HuH-7.5 (cell line): ENCODE measurements at regions not wholly inside any gene's neighbourhood (a gene's known extent, or its start where the extent isn't known, plus 50 kb on each side); places are given as distances from the start of the nearest gene placed in this dataset.
"Not testable (repeated sequence)": the region's sequence is repeated elsewhere in the genome, so short reads cannot be mapped to it uniquely, and the experiment has no call there.

Experiments used
- DNase-seq: peaks from one replicate; pipeline ENCODE4 v3.0.0; 2011; ENCODE audit warnings: low spot score

DNA sequence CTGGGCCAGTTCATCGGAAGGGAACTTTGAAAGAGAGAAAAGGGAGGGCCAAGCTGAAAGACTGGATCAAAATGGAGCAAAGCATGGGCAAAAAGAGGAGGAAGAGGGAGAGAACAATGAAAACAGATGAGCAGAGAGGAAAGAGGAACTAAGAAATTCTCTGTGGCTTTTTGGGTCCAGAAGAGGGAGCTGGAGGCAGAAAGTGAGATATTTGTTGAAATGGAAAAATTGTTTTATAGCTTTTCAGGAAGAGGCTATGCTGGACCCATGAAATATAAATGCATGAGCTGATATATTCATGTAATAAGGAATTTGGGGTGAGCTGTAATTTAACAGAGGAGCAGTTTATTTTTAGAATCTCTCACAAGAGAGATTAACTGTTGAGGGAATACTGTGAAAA is 457.3 kb downstream of the DMAC1 start:
- DNase-seq: no peak

DNA sequence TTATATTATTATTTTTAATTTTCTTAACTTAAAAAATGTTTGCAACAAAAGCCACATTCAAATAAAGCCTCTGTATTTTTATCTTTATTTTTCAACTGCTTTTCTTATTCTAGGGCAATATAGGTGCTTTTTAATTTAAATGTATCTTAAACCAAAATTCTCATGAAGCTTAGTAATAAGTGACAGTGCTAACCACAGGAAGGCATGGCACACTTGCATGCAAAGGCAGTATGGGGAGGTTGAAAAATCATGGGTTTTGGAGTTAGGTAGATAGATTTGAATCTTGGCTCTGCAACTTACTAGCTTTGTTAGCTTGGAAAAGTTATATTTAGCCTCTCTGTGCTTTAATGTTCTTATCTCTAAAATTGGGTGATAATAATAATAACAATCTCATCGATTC is 458.0 kb downstream of the DMAC1 start:
- DNase-seq: no peak

DNA sequence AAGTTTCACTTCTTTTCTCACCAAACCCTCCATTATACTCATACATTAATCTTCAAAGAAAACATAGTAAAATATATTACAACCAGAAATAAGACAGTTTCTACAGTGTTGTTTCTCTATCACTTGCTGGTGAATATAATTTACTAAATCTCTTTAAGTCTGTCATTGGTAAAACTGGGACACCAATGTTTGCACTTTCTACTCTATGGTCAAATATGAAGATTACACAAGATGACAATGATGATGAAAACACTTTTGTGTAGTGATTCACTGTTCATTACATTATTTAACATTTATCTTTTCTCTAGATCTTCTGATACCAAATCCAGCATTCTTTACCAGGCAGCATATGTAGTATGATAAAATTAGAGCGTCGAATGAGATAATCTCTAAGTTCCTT is 459.1 kb downstream of the DMAC1 start:
- DNase-seq: no peak

DNA sequence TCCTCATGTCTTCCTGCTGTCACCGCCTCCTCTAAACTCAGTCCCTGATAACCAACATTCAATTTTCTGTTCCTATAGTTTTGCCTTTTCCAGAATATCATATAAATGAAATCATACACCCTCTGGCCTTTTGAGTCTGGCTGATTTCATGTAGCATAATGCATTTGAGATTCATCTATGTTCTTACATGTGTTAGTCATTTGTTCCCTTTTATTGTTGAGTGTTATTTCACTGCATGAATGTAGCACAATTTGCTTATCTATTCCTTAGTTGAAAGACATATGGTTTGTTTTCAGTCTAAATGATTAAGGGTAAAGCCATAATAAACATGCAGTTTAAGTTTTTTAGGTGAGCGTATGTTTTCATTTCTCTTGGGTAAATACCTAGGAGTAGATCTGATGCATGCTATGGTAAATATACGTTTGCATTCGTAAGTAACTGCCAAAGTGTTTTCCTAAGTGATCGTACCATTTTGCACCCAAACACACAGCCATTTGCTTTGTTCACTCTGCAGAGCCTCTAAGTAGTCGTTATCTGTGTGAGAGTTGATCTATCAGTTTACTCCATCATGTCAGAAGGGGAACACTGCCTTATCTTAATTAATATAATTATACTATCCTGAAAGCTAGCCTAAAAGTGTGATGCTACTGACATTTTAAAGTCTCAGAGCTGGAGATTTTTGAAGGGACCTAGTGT is 460.8 kb downstream of the DMAC1 start:
- no peak for DNase-seq

- DNase-seq: no peak
Measured at GRCh38 chr9:7336356-7337065, 463.1 kb downstream of the DMAC1 start.

GRCh38 chr9:7333719-7334118 is 465.9 kb downstream of the DMAC1 start:
- no peak for DNase-seq

GRCh38 chr9:7332780-7333179 is 466.8 kb downstream of the DMAC1 start:
- DNase-seq: no peak

GRCh38 chr9:7328453-7328852 is 471.1 kb downstream of the DMAC1 start:
- no peak for DNase-seq

DNA sequence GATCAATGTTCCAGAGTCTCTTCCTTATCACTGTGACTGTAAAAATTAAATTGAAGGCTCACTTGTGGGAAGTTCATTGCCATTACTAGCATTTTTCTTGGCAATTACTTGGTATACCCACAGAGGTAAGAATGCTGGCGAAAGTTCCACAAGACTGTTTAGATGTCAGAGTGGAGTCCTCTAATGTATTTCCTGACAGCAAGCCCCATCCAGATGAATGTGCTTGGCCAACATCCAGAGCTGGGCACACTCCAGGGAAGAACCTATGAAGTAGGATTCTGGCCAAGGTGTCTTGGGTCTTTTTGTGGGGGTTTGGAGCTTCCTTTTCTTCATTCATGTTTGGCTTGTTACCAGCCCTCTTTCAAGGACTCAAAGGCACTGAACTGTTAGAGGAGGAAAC is 473.6 kb downstream of the DMAC1 start:
- no peak for DNase-seq

DNA sequence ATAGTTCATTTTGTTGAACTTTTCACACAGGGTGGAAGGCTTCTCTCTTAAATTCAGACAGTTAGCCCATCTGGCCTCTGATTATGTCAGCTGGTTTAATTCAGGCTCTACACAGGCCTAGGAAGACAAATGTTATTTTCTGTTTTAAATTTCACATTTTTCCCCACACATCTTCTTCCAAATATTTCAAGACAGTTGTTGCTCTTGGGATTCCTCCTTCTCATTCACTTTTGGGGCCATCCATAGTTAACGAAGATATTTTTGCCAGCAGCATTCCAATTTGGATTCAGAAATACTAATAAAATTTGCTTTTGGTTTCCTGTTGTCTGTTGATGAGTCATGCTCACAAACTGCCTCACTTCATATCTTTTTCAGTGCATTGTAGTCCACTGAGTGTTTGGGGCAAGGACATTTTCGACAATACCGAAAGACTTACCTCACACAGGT is 475.4 kb downstream of the DMAC1 start:
- no peak for DNase-seq

DNA sequence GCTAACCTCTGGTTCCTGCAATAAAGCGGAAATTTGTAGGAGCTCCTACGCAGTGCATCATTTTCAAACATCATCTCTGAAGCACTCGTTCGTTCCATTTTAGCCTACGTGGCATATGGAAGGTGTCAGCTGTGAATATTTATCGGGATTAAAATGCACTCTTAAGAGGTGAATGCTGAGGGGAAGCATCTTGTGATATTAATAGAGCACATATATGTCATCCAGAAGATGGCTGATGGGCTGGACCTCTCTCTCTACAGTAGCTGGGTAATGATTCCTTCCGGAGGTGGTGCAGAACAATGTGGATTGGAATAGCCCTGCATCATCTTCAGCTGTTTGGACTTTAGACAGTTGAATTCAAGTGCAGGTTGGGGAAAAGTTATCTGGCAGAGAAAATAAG is 478.7 kb downstream of the DMAC1 start:
- no peak for DNase-seq

GRCh38 chr9:7320139-7320538 is 479.4 kb downstream of the DMAC1 start:
- no peak for DNase-seq

- DNase-seq: no peak
Measured at GRCh38 chr9:7318920-7319319, 480.7 kb downstream of the DMAC1 start.

- no peak for DNase-seq
Measured at GRCh38 chr9:7316967-7317366, 482.6 kb downstream of the DMAC1 start.

DNA sequence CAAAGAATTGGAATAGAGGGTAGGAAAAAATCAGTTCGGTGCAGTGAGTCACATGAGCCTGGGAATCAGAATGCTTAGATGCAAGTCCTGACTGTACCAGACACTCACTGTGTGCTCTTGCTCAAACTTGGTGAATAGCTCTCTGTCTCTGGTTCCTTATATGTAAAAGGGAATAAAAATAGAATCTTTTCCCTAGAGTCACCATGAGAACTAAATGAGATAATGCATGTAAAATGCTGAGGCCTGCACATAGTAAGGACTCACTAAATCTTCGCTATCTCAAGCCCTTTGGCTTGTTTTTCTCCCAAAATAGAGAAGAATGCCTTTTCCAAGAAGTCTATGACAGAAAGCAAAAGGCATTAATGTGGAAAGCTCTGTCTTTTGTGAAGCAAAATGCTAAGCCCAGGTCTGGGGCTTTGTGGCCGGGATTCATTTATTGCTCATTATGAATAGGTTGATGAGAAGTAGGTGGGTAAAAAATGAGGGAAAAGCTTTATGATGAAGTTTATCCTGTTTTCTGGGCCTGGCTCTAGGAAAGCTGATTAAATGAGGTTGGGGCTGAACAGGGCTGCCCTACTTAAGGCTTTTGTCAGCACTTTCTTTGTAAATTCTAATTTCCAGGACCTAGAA is 483.3 kb downstream of the DMAC1 start:
- no peak for DNase-seq

- no peak for DNase-seq
Measured at GRCh38 chr9:7315746-7316145, 483.8 kb downstream of the DMAC1 start.

DNA sequence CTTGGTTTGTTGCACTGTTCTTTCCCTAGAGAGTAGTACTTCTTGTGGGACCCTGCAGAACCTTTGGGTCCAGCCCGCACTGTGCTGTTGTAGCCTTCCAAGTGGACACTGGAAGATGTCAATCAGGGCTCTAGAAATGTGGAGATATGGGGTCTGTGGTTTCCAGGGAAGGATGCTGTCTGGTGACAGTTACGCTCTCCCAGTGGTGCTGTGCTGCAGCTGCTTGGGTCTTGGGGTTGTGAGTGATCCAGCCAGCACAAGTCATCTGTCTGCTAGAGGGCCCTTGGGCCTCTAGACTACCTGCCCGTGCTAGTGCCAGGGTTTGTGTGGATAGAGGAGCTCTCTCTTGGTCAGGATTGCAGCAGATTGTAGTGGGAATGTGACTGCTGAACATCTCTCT is 484.5 kb downstream of the DMAC1 start:
- no peak for DNase-seq

- no peak for DNase-seq
Measured at GRCh38 chr9:7313389-7313788, 486.2 kb downstream of the DMAC1 start.

DNA sequence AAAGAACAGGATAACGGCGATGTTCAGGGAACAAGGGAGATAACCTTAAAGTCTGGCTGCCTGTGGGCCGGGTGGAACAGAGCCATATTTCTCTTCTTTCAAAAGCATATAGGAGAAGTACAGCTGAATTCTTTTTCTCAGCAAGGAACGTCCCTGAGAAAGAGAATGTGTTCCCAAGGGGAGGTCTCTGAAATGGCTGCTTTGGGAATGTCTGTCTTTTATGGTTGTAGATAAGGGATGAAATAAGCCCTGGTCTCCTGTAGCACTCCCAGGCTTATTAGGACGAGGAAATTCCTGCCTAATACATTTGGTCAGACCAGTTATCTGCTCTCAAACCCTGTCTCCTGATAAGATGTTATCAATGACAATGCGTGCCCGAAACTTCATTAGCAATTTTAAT is 490.5 kb downstream of the DMAC1 start:
- not testable (repeated sequence) for DNase-seq

GRCh38 chr9:7305677-7306076 is 493.9 kb downstream of the DMAC1 start:
- no peak for DNase-seq

GRCh38 chr9:7304627-7304995 is 495.0 kb downstream of the DMAC1 start:
- DNase-seq: no peak

DNA sequence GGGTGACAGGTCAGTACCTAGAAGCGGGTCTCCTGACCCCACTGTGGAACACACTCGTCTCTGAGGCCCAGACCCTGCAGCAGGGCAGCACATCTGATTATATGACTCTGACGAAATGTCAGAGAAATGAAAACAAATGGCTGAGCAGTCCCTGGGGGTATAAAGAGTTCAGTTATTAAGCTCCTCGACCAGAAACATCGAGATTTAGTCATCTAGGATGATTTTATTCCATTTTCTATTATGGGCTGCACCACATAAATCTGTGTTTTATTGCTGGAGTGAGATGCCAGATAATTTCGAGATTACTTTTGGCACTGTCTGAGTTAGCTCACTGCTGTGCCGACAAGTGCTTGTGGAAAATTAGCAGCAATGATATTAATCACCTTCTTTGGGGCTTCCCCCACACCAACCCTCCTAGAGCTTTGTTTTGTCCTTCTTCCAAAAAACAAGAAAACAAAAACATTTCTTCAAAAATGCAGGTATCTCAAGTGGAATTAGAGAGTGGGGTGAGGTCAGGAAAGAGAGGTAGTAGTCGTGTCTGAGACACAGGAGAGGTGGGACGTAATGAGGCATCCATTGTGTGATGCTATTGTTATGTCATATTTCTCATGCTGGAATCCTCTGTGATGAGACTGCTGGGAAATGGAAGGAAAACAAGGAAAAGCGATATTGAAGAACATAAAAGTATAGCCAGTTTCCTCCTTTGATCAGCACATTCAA is 495.5 kb downstream of the DMAC1 start:
- no peak for DNase-seq

- no peak for DNase-seq
Measured at GRCh38 chr9:7300484-7300883, 499.1 kb downstream of the DMAC1 start.
